CD4-positive, alpha-beta T cell (primary cell): ENCODE measurements at regions not wholly inside any gene's neighbourhood (a gene's known extent, or its start where the extent isn't known, plus 50 kb on each side); places are given as distances from the start of the nearest gene placed in this dataset.

Source experiments
- ATAC-seq: fragments of 200-7000 bp; cut with Tn5 transposase; one replicate; pipeline ENCODE4 v1.10.0; 2022; ENCODE audit warnings: mild to moderate bottlenecking; ENCODE audit not compliant: poor library complexity
- CTCF ChIA-PET: fragments of 350-600 bp; sonication (Branson Sonifier 250); formaldehyde crosslinking; loops from one replicate; lab custom pipeline; 2021; ENCODE audit warnings: antibody characterized with exemption, inconsistent platforms; lab: Charles Lee
- POLR2A ChIA-PET: fragments of 350-600 bp; sonication (Branson Sonifier 250); formaldehyde crosslinking; loops from one replicate; lab custom pipeline; 2021; ENCODE audit warnings: antibody characterized with exemption, inconsistent platforms; lab: Charles Lee
- DNase-seq, 14 experiments: peaks; one replicate each; pipeline ENCODE4 v3.0.0-alpha.2; 2013 to 2020; ENCODE audit warnings: mixed read lengths in 2 of 14
- H3K27ac ChIP-seq, 2 donors: one replicate each; pipeline versions ENCODE4 v1.5.1 to v1.7.0; 2013; ENCODE audit warnings: low read length in 2 of 2, low read depth in 1 of 2, mild to moderate bottlenecking in 1 of 2
- H3K27me3 ChIP-seq, 2 experiments: 1 replicate in 1 of 2; 2 replicates in 1 of 2; pipeline versions ENCODE4 v1.6.1 to v1.7.0; 2013; ENCODE audit warnings: low read length in 2 of 2, control low read depth in 1 of 2, mild to moderate bottlenecking in 1 of 2, moderate library complexity in 1 of 2; ENCODE audit not compliant: insufficient read depth in 2 of 2, control insufficient read depth in 1 of 2
- H3K36me3 ChIP-seq: one replicate; pipeline ENCODE4 v1.6.1; 2013; ENCODE audit warnings: low read length, control low read depth; ENCODE audit not compliant: insufficient read depth
- H3K4me1 ChIP-seq: one replicate; pipeline ENCODE4 v1.6.1; 2013; ENCODE audit warnings: low read length, control low read depth; ENCODE audit not compliant: insufficient read depth
- H3K4me3 ChIP-seq: one replicate; pipeline ENCODE4 v1.5.1; 2013; ENCODE audit warnings: mild to moderate bottlenecking, low read length, moderate library complexity
- H3K9me3 ChIP-seq, 2 experiments: 1 replicate in 1 of 2; 2 replicates in 1 of 2; pipeline versions ENCODE4 v1.6.1 to v1.7.0; 2013; ENCODE audit warnings: low read length in 2 of 2, mild to moderate bottlenecking in 2 of 2, control low read depth in 1 of 2, moderate library complexity in 1 of 2; ENCODE audit not compliant: control insufficient read depth in 1 of 2, insufficient read depth in 1 of 2
- H3K27ac Mint-ChIP-seq: one replicate; pipeline ENCODE4 v1.8.0; 2020; ENCODE audit warnings: mixed read lengths
- H3K27me3 Mint-ChIP-seq: one replicate; pipeline ENCODE4 v1.8.0; 2021; ENCODE audit warnings: mixed read lengths
- H3K36me3 Mint-ChIP-seq: one replicate; pipeline ENCODE4 v1.8.0; 2021; ENCODE audit warnings: low read depth, mixed read lengths
- H3K4me1 Mint-ChIP-seq: one replicate; pipeline ENCODE4 v1.8.0; 2021; ENCODE audit warnings: low read depth, mixed read lengths
- H3K4me3 Mint-ChIP-seq: one replicate; pipeline ENCODE4 v1.8.0; 2020; ENCODE audit warnings: mild to moderate bottlenecking, mixed read lengths
- H3K9me3 Mint-ChIP-seq: one replicate; pipeline ENCODE4 v1.8.0; 2020; ENCODE audit warnings: mixed read lengths
- intact Hi-C, 2 experiments: fragments of 100-400 bp; cut with DNase I in 1 of 2; cut with micrococcal nuclease in 1 of 2; formaldehyde crosslinking; loops; one replicate each; pipeline versions ENCODE4 v1.15.1 to v1.9.0; 2023 to 2025; cut with DNase I, micrococcal nuclease
- TF ChIP-seq, protein P1 (sequence below): fragments of 200-600 bp; IDR thresholded peaks from one replicate; pipeline ENCODE4 v1.8.0; 2022; ENCODE audit warnings: antibody characterized with exemption, mild to moderate bottlenecking

DNA sequence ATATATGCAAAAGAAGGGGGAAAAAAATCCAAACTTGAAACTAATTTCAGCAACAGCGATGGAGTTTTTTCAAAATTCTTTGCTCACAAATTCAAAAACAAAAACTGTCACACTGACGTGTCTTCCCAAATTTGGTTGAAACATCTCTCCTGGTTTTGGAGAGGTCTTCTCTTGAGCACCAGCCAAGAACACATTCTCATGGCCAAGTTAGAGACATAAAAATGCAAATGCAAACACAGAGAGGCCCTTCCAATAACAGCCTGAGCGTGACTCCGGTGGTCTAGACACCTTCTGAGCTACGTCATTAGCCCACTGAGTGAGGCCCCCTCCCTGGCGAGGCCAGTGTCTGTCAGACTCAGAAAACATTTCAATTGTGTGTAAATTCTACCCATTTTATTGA is 436.0 kb upstream of the PROK2 start:
- H3K4me1 ChIP-seq: no peaks in the 10 kb centered on the region
- intact Hi-C loops: no loop called here
- Mint-ChIP-seq H3K9me3 (peaks cover 17% of the 10 kb centered on the region), H3K4me3 (no peak overlapping the region), H3K27ac (no peak overlapping the region), H3K4me1 (no peaks in the 10 kb centered on the region), H3K36me3 (peaks cover 8% of the 10 kb centered on the region), H3K27me3 (no peaks in the 10 kb centered on the region)
- ATAC-seq (no peak), DNase-seq (no peak)
- no peaks in the 10 kb centered on the region for H3K36me3 ChIP-seq
- H3K4me3 ChIP-seq: no peak overlapping the region
- no peak overlapping the region for H3K27ac ChIP-seq
- ChIA-PET CTCF (no interaction called here), POLR2A (no interaction called here)
- H3K27me3 ChIP-seq: no peaks in the 10 kb centered on the region
- TF ChIP-seq, protein P1, sequence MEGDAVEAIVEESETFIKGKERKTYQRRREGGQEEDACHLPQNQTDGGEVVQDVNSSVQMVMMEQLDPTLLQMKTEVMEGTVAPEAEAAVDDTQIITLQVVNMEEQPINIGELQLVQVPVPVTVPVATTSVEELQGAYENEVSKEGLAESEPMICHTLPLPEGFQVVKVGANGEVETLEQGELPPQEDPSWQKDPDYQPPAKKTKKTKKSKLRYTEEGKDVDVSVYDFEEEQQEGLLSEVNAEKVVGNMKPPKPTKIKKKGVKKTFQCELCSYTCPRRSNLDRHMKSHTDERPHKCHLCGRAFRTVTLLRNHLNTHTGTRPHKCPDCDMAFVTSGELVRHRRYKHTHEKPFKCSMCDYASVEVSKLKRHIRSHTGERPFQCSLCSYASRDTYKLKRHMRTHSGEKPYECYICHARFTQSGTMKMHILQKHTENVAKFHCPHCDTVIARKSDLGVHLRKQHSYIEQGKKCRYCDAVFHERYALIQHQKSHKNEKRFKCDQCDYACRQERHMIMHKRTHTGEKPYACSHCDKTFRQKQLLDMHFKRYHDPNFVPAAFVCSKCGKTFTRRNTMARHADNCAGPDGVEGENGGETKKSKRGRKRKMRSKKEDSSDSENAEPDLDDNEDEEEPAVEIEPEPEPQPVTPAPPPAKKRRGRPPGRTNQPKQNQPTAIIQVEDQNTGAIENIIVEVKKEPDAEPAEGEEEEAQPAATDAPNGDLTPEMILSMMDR: no peak
- H3K9me3 ChIP-seq: peaks cover 0 to 21% of the 10 kb centered on the region in 2 experiments

DNA sequence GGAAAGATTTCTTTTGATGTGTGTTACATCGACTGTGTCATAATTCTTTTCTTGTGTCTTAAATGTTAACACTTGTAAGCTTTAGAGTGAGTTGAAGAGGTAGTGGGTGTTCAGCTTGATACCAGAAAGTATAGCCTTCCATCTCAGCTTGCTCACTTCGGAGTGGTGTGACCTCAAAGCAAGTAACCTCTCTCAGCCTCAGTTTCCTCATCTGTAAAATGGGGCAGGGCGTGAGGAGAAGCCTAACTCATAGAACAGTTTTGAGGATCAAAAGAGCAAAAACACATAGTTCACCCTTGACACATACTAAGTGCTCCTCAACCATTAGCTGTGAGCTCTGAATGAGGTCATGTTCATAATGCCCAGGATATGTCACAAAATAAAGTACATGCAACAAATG is 434.8 kb upstream of the PROK2 start:
- Mint-ChIP-seq H3K27me3 (no peaks in the 10 kb centered on the region), H3K4me3 (no peak overlapping the region), H3K9me3 (peaks cover 7% of the 10 kb centered on the region), H3K4me1 (no peaks in the 10 kb centered on the region), H3K36me3 (peaks cover 4% of the 10 kb centered on the region), H3K27ac (no peak overlapping the region)
- Histone ChIP-seq H3K27ac (no peak overlapping the region), H3K27me3 (no peaks in the 10 kb centered on the region), H3K36me3 (no peaks in the 10 kb centered on the region), H3K9me3 (peaks cover 0 to 9% of the 10 kb centered on the region in 2 experiments), H3K4me1 (no peaks in the 10 kb centered on the region), H3K4me3 (no peak overlapping the region)
- intact Hi-C loops: no loop called here
- POLR2A ChIA-PET: no interaction called here
- DNase-seq (no peak), ATAC-seq (no peak)
- CTCF ChIA-PET: interaction anchor here (0.7 kb wide), 1 partner anchor 192 kb away, joined by 3 read pairs; no protein-coding TSS in a partner anchor
- TF ChIP-seq, protein P1: no peak

DNA sequence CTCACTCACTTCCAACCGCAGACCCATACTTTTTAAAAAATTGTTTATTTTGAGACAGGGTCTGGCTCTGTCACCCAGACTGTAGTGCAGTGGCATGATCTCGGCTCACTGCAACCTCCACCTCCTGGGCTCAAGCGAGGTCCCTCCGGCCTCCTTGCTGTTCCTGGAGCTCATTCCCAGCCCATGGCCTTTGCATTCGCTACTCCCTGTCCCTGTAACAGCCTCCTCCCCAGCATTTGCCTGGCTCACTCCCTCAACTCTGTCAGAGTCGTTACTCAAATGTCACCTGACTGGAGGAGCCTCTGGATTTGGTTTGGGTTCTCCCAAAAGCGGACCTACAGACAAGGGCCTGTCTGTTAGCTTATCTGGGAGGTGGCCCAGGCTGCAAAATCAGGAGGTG is 432.6 kb upstream of the PROK2 start:
- Mint-ChIP-seq H3K27me3 (no peaks in the 10 kb centered on the region), H3K4me1 (no peaks in the 10 kb centered on the region), H3K36me3 (no peaks in the 10 kb centered on the region), H3K9me3 (no peaks in the 10 kb centered on the region), H3K27ac (no peak overlapping the region), H3K4me3 (no peak overlapping the region)
- Histone ChIP-seq H3K4me1 (no peaks in the 10 kb centered on the region), H3K9me3 (no peaks in the 10 kb centered on the region), H3K27ac (no peak overlapping the region), H3K4me3 (no peak overlapping the region), H3K36me3 (no peaks in the 10 kb centered on the region), H3K27me3 (no peaks in the 10 kb centered on the region)
- TF ChIP-seq, protein P1: no peak
- ChIA-PET POLR2A (no interaction called here), CTCF (no interaction called here)
- ATAC-seq: no peak
- intact Hi-C loops: no loop called here
- DNase-seq: no peak
